B cell (primary cell): ENCODE measurements at regions not wholly inside any gene's neighbourhood (a gene's known extent, or its start where the extent isn't known, plus 50 kb on each side); places are given as distances from the start of the nearest gene placed in this dataset.
"Not testable (repeated sequence)": the region's sequence is repeated elsewhere in the genome, so short reads cannot be mapped to it uniquely, and the experiment has no call there.

Source experiments
- EZH2 ChIP-seq: IDR thresholded peaks from 2 replicates; pipeline ENCODE4 v1.6.1; 2012; ENCODE audit warnings: borderline replicate concordance, low read depth, mild to moderate bottlenecking, moderate library complexity, low read length; ENCODE audit not compliant: insufficient read depth, poor library complexity, severe bottlenecking
- TF ChIP-seq, protein P1 (sequence below): fragments of 200-600 bp; IDR thresholded peaks from one replicate; pipeline ENCODE4 v1.8.0; 2022; ENCODE audit warnings: antibody characterized with exemption, mild to moderate bottlenecking

DNA sequence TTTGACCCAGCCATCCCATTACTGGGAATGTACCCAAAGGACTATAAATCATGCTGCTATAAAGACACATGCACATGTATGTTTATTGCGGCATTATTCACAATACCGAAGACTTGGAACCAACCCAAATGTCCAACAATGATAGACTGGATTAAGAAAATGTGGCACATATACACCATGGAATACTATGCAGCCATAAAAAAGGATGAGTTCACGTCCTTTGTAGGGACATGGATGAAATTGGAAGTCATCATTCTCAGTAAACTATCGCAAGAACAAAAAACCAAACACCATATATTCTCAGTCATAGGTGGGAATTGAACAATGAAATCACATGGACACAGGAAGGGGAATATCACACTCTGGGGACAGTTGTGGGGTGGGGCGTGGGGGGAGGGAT, 170.4 kb downstream of the PPP1R3A start:
- TF ChIP-seq, protein P1, sequence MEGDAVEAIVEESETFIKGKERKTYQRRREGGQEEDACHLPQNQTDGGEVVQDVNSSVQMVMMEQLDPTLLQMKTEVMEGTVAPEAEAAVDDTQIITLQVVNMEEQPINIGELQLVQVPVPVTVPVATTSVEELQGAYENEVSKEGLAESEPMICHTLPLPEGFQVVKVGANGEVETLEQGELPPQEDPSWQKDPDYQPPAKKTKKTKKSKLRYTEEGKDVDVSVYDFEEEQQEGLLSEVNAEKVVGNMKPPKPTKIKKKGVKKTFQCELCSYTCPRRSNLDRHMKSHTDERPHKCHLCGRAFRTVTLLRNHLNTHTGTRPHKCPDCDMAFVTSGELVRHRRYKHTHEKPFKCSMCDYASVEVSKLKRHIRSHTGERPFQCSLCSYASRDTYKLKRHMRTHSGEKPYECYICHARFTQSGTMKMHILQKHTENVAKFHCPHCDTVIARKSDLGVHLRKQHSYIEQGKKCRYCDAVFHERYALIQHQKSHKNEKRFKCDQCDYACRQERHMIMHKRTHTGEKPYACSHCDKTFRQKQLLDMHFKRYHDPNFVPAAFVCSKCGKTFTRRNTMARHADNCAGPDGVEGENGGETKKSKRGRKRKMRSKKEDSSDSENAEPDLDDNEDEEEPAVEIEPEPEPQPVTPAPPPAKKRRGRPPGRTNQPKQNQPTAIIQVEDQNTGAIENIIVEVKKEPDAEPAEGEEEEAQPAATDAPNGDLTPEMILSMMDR, result not testable (repeated sequence)
- not testable (repeated sequence) for TF ChIP-seq EZH2
